GM23338 (cell line): ENCODE measurements at regions not wholly inside any gene's neighbourhood (a gene's known extent, or its start where the extent isn't known, plus 50 kb on each side); places are given as distances from the start of the nearest gene placed in this dataset.

ENCODE experiments used
- ATAC-seq: fragments of 200-7000 bp; cut with Tn5 transposase; 3 replicates; pipeline ENCODE4 v1.9.1; 2020
- DNase-seq: peaks from one replicate; pipeline ENCODE4 v3.0.0-alpha.2; 2015; ENCODE audit warnings: low spot score
- H2AFZ ChIP-seq: fragments of 200-600 bp; sonication (generic); 2 replicates; pipeline ENCODE4 v1.8.0; 2016; ENCODE audit warnings: antibody characterized with exemption, mild to moderate bottlenecking, moderate library complexity
- H3F3A ChIP-seq: fragments of 200-600 bp; sonication (generic); replicated peaks from 2 replicates; pipeline ENCODE4 v1.8.0; 2017; ENCODE audit warnings: antibody characterized with exemption, mixed run types, low read depth
- H3K27ac ChIP-seq: fragments of 200-600 bp; sonication (generic); 2 replicates; pipeline ENCODE4 v1.6.1; 2016; ENCODE audit warnings: low read depth
- H3K27me3 ChIP-seq: fragments of 200-600 bp; sonication (generic); 2 replicates; pipeline ENCODE4 v1.8.0; 2016; ENCODE audit warnings: mild to moderate bottlenecking, mixed run types, moderate library complexity; ENCODE audit not compliant: insufficient read depth
- H3K36me3 ChIP-seq: fragments of 200-600 bp; sonication (generic); 2 replicates; pipeline ENCODE4 v1.8.0; 2016; ENCODE audit warnings: mild to moderate bottlenecking; ENCODE audit not compliant: insufficient read depth
- H3K4me1 ChIP-seq: fragments of 200-600 bp; sonication (generic); 2 replicates; pipeline ENCODE4 v1.8.0; 2016; ENCODE audit warnings: mild to moderate bottlenecking, moderate library complexity; ENCODE audit not compliant: insufficient read depth
- H3K4me2 ChIP-seq: fragments of 200-600 bp; sonication (generic); 2 replicates; pipeline ENCODE4 v1.7.1; 2017; ENCODE audit warnings: mixed run types
- H3K4me3 ChIP-seq: fragments of 200-600 bp; sonication (generic); 2 replicates; pipeline ENCODE4 v1.6.1; 2016; ENCODE audit warnings: mixed run types
- H3K79me2 ChIP-seq: fragments of 200-600 bp; sonication (generic); replicated peaks from 2 replicates; pipeline ENCODE4 v1.8.0; 2017; ENCODE audit warnings: mild to moderate bottlenecking; ENCODE audit not compliant: insufficient read depth
- H3K9me2 ChIP-seq: fragments of 200-600 bp; sonication (generic); 2 replicates; pipeline ENCODE4 v1.8.0; 2017; ENCODE audit not compliant: insufficient read depth
- H4K20me1 ChIP-seq: fragments of 200-600 bp; sonication (generic); replicated peaks from 2 replicates; pipeline ENCODE4 v1.8.0; 2017; ENCODE audit warnings: mild to moderate bottlenecking; ENCODE audit not compliant: insufficient read depth
- H3K27ac Mint-ChIP-seq: 2 replicates; pipeline ENCODE4 v1.8.0; 2020; ENCODE audit warnings: inconsistent platforms, mild to moderate bottlenecking, moderate library complexity, mixed read lengths
- H3K27me3 Mint-ChIP-seq: 3 replicates; pipeline ENCODE4 v1.8.0; 2022; ENCODE audit warnings: low read depth, mild to moderate bottlenecking, moderate library complexity, mixed read lengths, inconsistent platforms; ENCODE audit not compliant: insufficient read depth, poor library complexity
- H3K36me3 Mint-ChIP-seq: 3 replicates; pipeline ENCODE4 v1.8.0; 2021; ENCODE audit warnings: low read depth, mild to moderate bottlenecking, inconsistent platforms, moderate library complexity, mixed read lengths
- H3K4me1 Mint-ChIP-seq: 3 replicates; pipeline ENCODE4 v1.8.0; 2020; ENCODE audit warnings: mild to moderate bottlenecking, inconsistent platforms, mixed read lengths
- H3K4me3 Mint-ChIP-seq: 3 replicates; pipeline ENCODE4 v1.8.0; 2021; ENCODE audit warnings: moderate library complexity, mild to moderate bottlenecking, inconsistent platforms, mixed read lengths
- H3K9me3 Mint-ChIP-seq: 3 replicates; pipeline ENCODE4 v1.8.0; 2020; ENCODE audit warnings: moderate library complexity, mild to moderate bottlenecking, inconsistent platforms, mixed read lengths
- CREB1 ChIP-seq: fragments of 250-450 bp; sonication (Bioruptor Pico); IDR thresholded peaks from 2 replicates; pipeline ENCODE4 v1.5.0; 2020; ENCODE audit warnings: low read depth, mild to moderate bottlenecking, moderate library complexity
- EZH2phosphoT487 ChIP-seq: fragments of 200-600 bp; sonication (generic); IDR thresholded peaks from one replicate; pipeline ENCODE4 v1.8.1; 2018; ENCODE audit warnings: antibody characterized with exemption; ENCODE audit not compliant: unreplicated experiment
- NANOG ChIP-seq: IDR thresholded peaks from 2 replicates; pipeline ENCODE4 v1.6.1; 2016; ENCODE audit warnings: antibody characterized with exemption, borderline replicate concordance
- POLR2AphosphoS5 ChIP-seq: IDR thresholded peaks from 2 replicates; pipeline ENCODE4 v1.6.1; 2016; ENCODE audit warnings: antibody characterized with exemption, low read depth
- STAT1 ChIP-seq: IDR thresholded peaks from one replicate; pipeline ENCODE4 v1.6.1; 2016; ENCODE audit warnings: antibody characterized with exemption; ENCODE audit not compliant: unreplicated experiment
- ZNF331 ChIP-seq: fragments of 250-450 bp; sonication (Bioruptor Pico); IDR thresholded peaks from 2 replicates; pipeline ENCODE4 v1.5.0; 2020; ENCODE audit warnings: low read depth, mild to moderate bottlenecking, moderate library complexity
- TF ChIP-seq, protein P1 (sequence below): IDR thresholded peaks from one replicate; pipeline ENCODE4 v1.6.1; 2018; ENCODE audit warnings: antibody characterized with exemption; ENCODE audit not compliant: unreplicated experiment
- TF ChIP-seq, protein P2 (sequence below): IDR thresholded peaks from 2 replicates; pipeline ENCODE4 v1.6.1; 2016; ENCODE audit warnings: antibody characterized with exemption
- TF ChIP-seq, protein P3 (sequence below): fragments of 250-450 bp; sonication (Bioruptor Pico); IDR thresholded peaks from 2 replicates; pipeline ENCODE4 v1.5.0; 2020; ENCODE audit warnings: mild to moderate bottlenecking, moderate library complexity
- TF ChIP-seq, protein P4 (sequence below), 2 experiments: fragments of 200-600 bp in 1 of 2; sonication (generic) in 1 of 2; conservative IDR thresholded peaks; 2 replicates each; pipeline versions ENCODE4 v1.5.1 to v1.6.1; 2016 to 2017; ENCODE audit warnings: antibody characterized with exemption in 2 of 2, low read depth in 2 of 2, mild to moderate bottlenecking in 2 of 2, moderate library complexity in 1 of 2

DNA sequence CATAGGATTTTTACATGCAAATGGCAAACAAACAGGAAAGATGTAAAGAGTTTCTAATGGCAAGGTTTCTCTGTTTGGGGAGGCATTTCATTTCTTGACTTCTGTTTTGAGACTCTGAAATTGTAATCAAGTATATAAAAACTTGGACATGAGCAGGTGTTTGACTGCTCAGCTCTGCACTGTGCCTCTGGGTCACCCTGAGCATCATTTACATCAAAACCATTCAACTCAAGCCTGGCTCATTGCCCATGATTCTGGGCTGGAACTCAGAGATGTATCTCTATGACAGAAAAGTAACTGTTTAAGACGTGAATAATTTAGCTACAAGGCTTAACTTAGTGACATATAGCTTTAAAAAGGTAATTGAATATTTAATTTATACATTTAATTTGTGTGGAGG lies 1402.4 kb upstream of the NUDT12 start (continued):
- TF ChIP-seq, protein P1, sequence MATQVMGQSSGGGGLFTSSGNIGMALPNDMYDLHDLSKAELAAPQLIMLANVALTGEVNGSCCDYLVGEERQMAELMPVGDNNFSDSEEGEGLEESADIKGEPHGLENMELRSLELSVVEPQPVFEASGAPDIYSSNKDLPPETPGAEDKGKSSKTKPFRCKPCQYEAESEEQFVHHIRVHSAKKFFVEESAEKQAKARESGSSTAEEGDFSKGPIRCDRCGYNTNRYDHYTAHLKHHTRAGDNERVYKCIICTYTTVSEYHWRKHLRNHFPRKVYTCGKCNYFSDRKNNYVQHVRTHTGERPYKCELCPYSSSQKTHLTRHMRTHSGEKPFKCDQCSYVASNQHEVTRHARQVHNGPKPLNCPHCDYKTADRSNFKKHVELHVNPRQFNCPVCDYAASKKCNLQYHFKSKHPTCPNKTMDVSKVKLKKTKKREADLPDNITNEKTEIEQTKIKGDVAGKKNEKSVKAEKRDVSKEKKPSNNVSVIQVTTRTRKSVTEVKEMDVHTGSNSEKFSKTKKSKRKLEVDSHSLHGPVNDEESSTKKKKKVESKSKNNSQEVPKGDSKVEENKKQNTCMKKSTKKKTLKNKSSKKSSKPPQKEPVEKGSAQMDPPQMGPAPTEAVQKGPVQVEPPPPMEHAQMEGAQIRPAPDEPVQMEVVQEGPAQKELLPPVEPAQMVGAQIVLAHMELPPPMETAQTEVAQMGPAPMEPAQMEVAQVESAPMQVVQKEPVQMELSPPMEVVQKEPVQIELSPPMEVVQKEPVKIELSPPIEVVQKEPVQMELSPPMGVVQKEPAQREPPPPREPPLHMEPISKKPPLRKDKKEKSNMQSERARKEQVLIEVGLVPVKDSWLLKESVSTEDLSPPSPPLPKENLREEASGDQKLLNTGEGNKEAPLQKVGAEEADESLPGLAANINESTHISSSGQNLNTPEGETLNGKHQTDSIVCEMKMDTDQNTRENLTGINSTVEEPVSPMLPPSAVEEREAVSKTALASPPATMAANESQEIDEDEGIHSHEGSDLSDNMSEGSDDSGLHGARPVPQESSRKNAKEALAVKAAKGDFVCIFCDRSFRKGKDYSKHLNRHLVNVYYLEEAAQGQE, result no peak
- TF ChIP-seq POLR2AphosphoS5, result no peak
- TF ChIP-seq, protein P2, sequence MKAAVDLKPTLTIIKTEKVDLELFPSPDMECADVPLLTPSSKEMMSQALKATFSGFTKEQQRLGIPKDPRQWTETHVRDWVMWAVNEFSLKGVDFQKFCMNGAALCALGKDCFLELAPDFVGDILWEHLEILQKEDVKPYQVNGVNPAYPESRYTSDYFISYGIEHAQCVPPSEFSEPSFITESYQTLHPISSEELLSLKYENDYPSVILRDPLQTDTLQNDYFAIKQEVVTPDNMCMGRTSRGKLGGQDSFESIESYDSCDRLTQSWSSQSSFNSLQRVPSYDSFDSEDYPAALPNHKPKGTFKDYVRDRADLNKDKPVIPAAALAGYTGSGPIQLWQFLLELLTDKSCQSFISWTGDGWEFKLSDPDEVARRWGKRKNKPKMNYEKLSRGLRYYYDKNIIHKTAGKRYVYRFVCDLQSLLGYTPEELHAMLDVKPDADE, result no peak

DNA sequence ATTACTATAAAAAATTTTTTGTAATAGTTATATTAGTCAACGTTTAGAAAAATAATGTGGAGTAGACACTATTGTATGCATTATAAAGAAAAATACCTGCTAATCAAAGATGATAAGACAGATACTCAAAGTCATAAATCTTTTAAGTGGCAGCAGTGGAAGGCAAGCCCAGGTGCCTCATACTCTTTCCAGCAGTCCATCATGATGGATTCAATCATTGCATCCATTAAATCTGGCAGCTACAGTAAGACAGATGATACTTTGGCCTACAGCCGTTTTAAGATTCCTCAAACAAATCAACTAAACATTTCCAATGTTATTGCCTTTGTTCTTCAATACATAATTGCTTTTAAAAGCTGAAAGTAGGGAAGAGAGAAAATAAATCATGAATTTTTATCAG lies 1392.9 kb upstream of the NUDT12 start:
- DNase-seq, result no peak
- H3K9me3 Mint-ChIP-seq, result no peaks in the 10 kb centered on the region; the same call in none of the 3 replicates
- TF ChIP-seq, protein P3, sequence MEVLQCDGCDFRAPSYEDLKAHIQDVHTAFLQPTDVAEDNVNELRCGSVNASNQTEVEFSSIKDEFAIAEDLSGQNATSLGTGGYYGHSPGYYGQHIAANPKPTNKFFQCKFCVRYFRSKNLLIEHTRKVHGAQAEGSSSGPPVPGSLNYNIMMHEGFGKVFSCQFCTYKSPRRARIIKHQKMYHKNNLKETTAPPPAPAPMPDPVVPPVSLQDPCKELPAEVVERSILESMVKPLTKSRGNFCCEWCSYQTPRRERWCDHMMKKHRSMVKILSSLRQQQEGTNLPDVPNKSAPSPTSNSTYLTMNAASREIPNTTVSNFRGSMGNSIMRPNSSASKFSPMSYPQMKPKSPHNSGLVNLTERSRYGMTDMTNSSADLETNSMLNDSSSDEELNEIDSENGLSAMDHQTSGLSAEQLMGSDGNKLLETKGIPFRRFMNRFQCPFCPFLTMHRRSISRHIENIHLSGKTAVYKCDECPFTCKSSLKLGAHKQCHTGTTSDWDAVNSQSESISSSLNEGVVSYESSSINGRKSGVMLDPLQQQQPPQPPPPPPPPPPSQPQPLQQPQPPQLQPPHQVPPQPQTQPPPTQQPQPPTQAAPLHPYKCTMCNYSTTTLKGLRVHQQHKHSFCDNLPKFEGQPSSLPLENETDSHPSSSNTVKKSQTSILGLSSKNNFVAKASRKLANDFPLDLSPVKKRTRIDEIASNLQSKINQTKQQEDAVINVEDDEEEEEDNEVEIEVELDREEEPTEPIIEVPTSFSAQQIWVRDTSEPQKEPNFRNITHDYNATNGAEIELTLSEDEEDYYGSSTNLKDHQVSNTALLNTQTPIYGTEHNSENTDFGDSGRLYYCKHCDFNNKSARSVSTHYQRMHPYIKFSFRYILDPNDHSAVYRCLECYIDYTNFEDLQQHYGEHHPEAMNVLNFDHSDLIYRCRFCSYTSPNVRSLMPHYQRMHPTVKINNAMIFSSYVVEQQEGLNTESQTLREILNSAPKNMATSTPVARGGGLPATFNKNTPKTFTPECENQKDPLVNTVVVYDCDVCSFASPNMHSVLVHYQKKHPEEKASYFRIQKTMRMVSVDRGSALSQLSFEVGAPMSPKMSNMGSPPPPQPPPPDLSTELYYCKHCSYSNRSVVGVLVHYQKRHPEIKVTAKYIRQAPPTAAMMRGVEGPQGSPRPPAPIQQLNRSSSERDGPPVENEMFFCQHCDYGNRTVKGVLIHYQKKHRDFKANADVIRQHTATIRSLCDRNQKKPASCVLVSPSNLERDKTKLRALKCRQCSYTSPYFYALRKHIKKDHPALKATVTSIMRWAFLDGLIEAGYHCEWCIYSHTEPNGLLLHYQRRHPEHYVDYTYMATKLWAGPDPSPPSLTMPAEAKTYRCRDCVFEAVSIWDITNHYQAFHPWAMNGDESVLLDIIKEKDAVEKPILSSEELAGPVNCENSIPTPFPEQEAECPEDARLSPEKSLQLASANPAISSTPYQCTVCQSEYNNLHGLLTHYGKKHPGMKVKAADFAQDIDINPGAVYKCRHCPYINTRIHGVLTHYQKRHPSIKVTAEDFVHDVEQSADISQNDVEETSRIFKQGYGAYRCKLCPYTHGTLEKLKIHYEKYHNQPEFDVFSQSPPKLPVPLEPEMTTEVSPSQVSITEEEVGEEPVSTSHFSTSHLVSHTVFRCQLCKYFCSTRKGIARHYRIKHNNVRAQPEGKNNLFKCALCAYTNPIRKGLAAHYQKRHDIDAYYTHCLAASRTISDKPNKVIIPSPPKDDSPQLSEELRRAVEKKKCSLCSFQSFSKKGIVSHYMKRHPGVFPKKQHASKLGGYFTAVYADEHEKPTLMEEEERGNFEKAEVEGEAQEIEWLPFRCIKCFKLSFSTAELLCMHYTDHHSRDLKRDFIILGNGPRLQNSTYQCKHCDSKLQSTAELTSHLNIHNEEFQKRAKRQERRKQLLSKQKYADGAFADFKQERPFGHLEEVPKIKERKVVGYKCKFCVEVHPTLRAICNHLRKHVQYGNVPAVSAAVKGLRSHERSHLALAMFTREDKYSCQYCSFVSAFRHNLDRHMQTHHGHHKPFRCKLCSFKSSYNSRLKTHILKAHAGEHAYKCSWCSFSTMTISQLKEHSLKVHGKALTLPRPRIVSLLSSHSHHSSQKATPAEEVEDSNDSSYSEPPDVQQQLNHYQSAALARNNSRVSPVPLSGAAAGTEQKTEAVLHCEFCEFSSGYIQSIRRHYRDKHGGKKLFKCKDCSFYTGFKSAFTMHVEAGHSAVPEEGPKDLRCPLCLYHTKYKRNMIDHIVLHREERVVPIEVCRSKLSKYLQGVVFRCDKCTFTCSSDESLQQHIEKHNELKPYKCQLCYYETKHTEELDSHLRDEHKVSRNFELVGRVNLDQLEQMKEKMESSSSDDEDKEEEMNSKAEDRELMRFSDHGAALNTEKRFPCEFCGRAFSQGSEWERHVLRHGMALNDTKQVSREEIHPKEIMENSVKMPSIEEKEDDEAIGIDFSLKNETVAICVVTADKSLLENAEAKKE (CRISPR knock-in tag), result no peak
- no peak for TF ChIP-seq CREB1
- TF ChIP-seq NANOG, result no peak
- TF ChIP-seq EZH2phosphoT487, result no peak
- no peak for TF ChIP-seq ZNF331 (CRISPR knock-in tag)
- TF ChIP-seq, protein P4, sequence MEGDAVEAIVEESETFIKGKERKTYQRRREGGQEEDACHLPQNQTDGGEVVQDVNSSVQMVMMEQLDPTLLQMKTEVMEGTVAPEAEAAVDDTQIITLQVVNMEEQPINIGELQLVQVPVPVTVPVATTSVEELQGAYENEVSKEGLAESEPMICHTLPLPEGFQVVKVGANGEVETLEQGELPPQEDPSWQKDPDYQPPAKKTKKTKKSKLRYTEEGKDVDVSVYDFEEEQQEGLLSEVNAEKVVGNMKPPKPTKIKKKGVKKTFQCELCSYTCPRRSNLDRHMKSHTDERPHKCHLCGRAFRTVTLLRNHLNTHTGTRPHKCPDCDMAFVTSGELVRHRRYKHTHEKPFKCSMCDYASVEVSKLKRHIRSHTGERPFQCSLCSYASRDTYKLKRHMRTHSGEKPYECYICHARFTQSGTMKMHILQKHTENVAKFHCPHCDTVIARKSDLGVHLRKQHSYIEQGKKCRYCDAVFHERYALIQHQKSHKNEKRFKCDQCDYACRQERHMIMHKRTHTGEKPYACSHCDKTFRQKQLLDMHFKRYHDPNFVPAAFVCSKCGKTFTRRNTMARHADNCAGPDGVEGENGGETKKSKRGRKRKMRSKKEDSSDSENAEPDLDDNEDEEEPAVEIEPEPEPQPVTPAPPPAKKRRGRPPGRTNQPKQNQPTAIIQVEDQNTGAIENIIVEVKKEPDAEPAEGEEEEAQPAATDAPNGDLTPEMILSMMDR (conservative IDR thresholded peaks at IDR 0.05; ENCODE audit: low read depth in 2 of 2), result no peak
- TF ChIP-seq STAT1, result no peak

More for the DNA sequence above, 1392.9 kb upstream of the NUDT12 start:
- Mint-ChIP-seq H3K27me3 (no peaks in the 10 kb centered on the region), H3K4me3 (no peak overlapping the region), H3K27ac (no peak overlapping the region), H3K4me1 (no peaks in the 10 kb centered on the region), H3K36me3 (no peaks in the 10 kb centered on the region)
- Histone ChIP-seq H3K9me2 (peaks cover 16% of the 10 kb centered on the region; the same call in 1 of the 2 replicates), H2AFZ (no peak overlapping the region), H3K36me3 (no peaks in the 10 kb centered on the region), H3K4me3 (no peak overlapping the region), H3K27me3 (no peaks in the 10 kb centered on the region), H3K79me2 (no peaks in the 10 kb centered on the region), H3K4me1 (no peaks in the 10 kb centered on the region), H3K4me2 (no peak overlapping the region), H4K20me1 (no peaks in the 10 kb centered on the region; the same call in 1 of the 2 replicates), H3K27ac (no peak overlapping the region), H3F3A (no peaks in the 10 kb centered on the region)
- no peak for ATAC-seq
